ENCODE measurements at regions not wholly inside any gene's neighbourhood (a gene's known extent, or its start where the extent isn't known, plus 50 kb on each side); places are given as distances from the start of the nearest gene placed in this dataset.

DNA sequence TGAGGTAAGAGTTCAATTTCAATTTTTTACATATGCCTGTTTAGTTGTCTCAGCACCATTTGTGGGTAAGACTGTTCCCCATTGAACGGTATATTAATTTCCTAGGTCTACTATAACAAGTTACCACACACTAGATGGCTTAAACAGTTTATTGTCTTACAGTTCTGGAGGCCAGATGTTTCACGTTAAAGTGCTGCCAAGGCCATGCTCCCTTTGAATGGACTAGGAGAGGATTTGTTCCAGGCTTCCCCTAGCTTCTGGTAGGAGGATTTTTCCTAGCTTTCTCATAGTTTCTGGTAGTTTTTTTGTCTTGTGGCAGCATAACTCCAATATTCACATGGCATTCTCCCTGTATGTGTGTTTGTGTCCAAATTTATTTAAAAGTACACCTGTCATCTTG is 149.3 kb upstream of the CYSLTR1 start:
- TF ChIP-seq, protein P1, sequence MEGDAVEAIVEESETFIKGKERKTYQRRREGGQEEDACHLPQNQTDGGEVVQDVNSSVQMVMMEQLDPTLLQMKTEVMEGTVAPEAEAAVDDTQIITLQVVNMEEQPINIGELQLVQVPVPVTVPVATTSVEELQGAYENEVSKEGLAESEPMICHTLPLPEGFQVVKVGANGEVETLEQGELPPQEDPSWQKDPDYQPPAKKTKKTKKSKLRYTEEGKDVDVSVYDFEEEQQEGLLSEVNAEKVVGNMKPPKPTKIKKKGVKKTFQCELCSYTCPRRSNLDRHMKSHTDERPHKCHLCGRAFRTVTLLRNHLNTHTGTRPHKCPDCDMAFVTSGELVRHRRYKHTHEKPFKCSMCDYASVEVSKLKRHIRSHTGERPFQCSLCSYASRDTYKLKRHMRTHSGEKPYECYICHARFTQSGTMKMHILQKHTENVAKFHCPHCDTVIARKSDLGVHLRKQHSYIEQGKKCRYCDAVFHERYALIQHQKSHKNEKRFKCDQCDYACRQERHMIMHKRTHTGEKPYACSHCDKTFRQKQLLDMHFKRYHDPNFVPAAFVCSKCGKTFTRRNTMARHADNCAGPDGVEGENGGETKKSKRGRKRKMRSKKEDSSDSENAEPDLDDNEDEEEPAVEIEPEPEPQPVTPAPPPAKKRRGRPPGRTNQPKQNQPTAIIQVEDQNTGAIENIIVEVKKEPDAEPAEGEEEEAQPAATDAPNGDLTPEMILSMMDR (IDR thresholded peaks at IDR 0.05; ENCODE audit: insufficient read depth, low read length, poor library complexity, severe bottlenecking), result no peak
- no peak for TF ChIP-seq EZH2phosphoT487 (conservative IDR thresholded peaks at IDR 0.05; ENCODE audit: low read length)

All from SU-DHL-6 (cell line).